HUES6 (cell line): ENCODE measurements at regions not wholly inside any gene's neighbourhood (a gene's known extent, or its start where the extent isn't known, plus 50 kb on each side); places are given as distances from the start of the nearest gene placed in this dataset.
"Not testable (repeated sequence)": the region's sequence is repeated elsewhere in the genome, so short reads cannot be mapped to it uniquely, and the experiment has no call there.

ENCODE experiments used
- H3K27ac ChIP-seq: 2 replicates; pipeline ENCODE4 v1.7.0; 2013; ENCODE audit warnings: low read depth, mild to moderate bottlenecking, low read length, inconsistent platforms
- H3K27me3 ChIP-seq: 2 replicates; pipeline ENCODE4 v1.6.1; 2013; ENCODE audit warnings: low read length; ENCODE audit not compliant: control insufficient read depth, insufficient read depth
- H3K36me3 ChIP-seq: 2 replicates; pipeline ENCODE4 v1.6.1; 2013; ENCODE audit warnings: low read length; ENCODE audit not compliant: control insufficient read depth, insufficient read depth
- H3K4me1 ChIP-seq: 2 replicates; pipeline ENCODE4 v1.6.1; 2013; ENCODE audit warnings: low read length; ENCODE audit not compliant: control insufficient read depth, insufficient read depth
- H3K4me3 ChIP-seq: 2 replicates; pipeline ENCODE4 v1.5.1; 2013; ENCODE audit warnings: low read depth, low read length
- H3K9ac ChIP-seq: one replicate; pipeline ENCODE4 v1.6.1; 2013; ENCODE audit warnings: mild to moderate bottlenecking, low read length
- H3K9me3 ChIP-seq: 2 replicates; pipeline ENCODE4 v1.6.1; 2013; ENCODE audit warnings: low read depth, low read length; ENCODE audit not compliant: control insufficient read depth, insufficient read depth

DNA sequence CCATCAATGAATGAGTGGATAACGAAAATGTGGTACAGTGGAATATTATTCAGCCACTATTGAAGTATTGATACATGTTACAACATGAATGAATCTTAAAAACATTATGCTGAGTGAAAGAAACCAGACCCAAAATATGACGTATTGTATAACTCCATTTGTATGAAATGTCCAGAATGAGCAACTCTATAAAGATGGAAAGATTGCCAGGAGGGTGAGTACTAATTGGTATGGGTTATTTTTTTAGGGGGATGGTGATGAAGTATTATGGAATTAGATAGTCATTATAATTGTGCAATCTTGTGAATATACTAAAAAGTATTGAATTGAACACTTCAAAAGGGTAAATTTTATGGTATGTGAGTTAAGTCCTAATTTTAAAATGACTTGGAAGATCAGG is 278.6 kb downstream of the SIPA1L2 start:
- H3K9ac ChIP-seq = no peak overlapping the region
- H3K9me3 ChIP-seq = no peaks in the 10 kb centered on the region
- no peaks in the 10 kb centered on the region for H3K36me3 ChIP-seq
- no peaks in the 10 kb centered on the region for H3K4me1 ChIP-seq
- no peak overlapping the region for H3K4me3 ChIP-seq
- H3K27me3 ChIP-seq = no peaks in the 10 kb centered on the region
- no peak overlapping the region for H3K27ac ChIP-seq

GRCh38 chr1:232346844-232347243 is 283.1 kb downstream of the SIPA1L2 start:
- Histone ChIP-seq H3K9ac (no peak overlapping the region), H3K36me3 (no peaks in the 10 kb centered on the region), H3K27me3 (no peaks in the 10 kb centered on the region), H3K27ac (no peak overlapping the region), H3K9me3 (peaks cover 10% of the 10 kb centered on the region), H3K4me1 (no peaks in the 10 kb centered on the region), H3K4me3 (no peak overlapping the region)

DNA sequence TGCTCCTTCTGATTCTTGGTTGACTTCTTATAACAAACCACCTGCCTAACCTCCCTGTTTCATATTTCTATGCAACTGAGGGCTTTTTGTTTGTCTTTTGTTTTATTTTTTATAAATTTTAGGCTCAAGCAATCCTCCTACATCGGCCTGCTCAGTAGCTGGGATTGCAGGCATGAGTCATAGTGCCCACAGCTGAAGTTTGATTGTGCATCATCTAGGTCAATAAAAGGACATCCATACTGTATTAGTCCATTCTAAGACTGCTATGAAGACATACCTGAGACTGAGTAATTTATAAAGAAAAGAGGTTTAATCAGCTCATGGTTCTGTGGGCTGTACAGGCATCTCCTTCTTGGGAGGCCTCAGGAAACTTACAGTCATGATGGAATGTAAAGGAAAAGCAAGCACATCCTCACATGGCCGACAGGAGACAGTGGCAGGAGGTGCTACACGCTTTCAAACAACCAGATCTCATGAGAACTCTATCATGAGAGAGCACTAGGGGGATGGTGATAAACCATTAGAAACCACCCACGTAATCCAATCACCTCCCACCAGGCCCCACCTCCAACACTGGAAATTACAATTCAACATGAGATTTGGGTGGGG is 285.0 kb downstream of the SIPA1L2 start:
- H3K36me3 ChIP-seq = no peaks in the 10 kb centered on the region
- no peak overlapping the region for H3K4me3 ChIP-seq

DNA sequence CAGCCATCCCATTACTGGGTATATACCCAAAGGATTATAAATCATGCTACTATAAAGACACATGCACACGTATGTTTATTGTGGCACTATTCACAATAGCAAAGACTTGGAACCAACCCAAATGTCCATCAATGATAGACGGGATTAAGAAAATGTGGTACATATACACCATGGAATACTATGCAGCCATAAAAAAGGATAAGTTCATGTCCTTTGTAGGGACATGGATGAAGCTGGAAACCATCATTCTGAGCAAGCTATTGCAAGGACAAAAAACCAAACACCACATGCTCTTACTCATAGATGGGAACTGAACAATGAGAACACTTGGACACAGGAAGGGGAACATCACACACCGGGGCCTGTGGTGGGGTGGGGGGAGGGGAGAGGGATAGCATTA is 285.7 kb downstream of the SIPA1L2 start:
- not testable (repeated sequence) for H3K36me3 ChIP-seq, H3K4me1 ChIP-seq, H3K27ac ChIP-seq, H3K4me3 ChIP-seq, H3K9me3 ChIP-seq, H3K27me3 ChIP-seq, H3K9ac ChIP-seq

More for the DNA sequence above, 285.0 kb downstream of the SIPA1L2 start:
- Histone ChIP-seq H3K4me1 (no peaks in the 10 kb centered on the region), H3K27ac (no peak overlapping the region), H3K9ac (no peak overlapping the region), H3K9me3 (peaks cover 10% of the 10 kb centered on the region), H3K27me3 (0 out of 2 replicates have a peak, but pooled peaks cover 5% of the 10 kb centered on the region)

DNA sequence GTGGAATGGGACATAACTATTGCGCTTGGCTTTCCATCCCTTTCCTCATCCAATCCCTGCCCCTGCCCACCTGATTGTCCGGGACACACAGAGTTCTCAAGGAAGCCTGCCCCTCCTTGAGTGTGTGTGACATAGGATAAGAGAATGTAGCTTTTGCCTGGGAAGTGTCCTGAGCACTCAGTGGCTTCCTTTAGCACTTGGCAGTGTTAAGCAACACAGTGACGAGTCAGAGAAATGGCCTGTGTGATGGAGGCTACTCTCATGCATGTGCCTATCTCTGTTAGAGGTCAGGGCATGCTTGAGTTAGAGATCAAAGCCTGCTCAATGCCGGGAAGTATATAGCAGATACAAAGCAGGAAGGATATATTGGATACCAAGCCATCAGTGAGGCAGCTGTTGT is 289.5 kb downstream of the SIPA1L2 start:
- no peak overlapping the region for H3K27ac ChIP-seq
- peaks cover 7% of the 10 kb centered on the region for H3K9me3 ChIP-seq
- no peaks in the 10 kb centered on the region for H3K36me3 ChIP-seq
- H3K4me3 ChIP-seq = no peak overlapping the region
- H3K9ac ChIP-seq = no peak overlapping the region
- 0 out of 2 replicates have a peak, but pooled peaks cover 12% of the 10 kb centered on the region for H3K27me3 ChIP-seq
- no peaks in the 10 kb centered on the region for H3K4me1 ChIP-seq

- Histone ChIP-seq H3K36me3 (no peaks in the 10 kb centered on the region), H3K27ac (no peak overlapping the region), H3K4me3 (no peak overlapping the region), H3K9me3 (no peaks in the 10 kb centered on the region), H3K9ac (no peak overlapping the region), H3K4me1 (no peaks in the 10 kb centered on the region), H3K27me3 (0 out of 2 replicates have a peak, but pooled peaks cover 12% of the 10 kb centered on the region)
Observed at GRCh38 chr1:232339073-232339472, 290.9 kb downstream of the SIPA1L2 start.

GRCh38 chr1:232335741-232336293 is 294.1 kb downstream of the SIPA1L2 start:
- H3K36me3 ChIP-seq = no peaks in the 10 kb centered on the region
- no peak overlapping the region for H3K9ac ChIP-seq
- 0 out of 2 replicates have a peak, but pooled peaks cover 12% of the 10 kb centered on the region for H3K27me3 ChIP-seq
- H3K4me1 ChIP-seq = no peaks in the 10 kb centered on the region
- H3K4me3 ChIP-seq = no peak overlapping the region
- H3K9me3 ChIP-seq = peaks cover 9% of the 10 kb centered on the region
- no peak overlapping the region for H3K27ac ChIP-seq

DNA sequence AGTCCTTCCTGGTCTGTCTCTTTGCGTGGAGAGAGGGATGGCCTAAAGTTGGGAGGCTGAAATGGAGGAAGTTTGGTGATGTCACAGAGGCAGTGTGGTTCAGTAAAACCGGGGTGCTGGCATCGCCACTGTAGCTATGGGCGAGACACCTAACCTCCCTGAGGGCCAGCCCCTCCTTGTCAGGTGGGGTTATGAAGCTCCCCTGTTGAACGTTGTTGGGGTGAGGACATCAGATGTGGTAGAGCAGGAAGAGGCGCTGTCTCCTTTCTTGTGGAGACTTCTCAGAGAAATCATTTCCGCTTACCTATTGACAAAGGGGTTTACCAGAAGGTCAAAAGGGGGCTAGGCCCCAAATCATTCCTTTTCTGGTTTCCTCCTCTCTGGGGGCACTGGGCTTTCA is 294.7 kb downstream of the SIPA1L2 start:
- no peak overlapping the region for H3K9ac ChIP-seq
- H3K27ac ChIP-seq = no peak overlapping the region
- 0 out of 2 replicates have a peak, but pooled peaks cover 8% of the 10 kb centered on the region for H3K27me3 ChIP-seq
- H3K4me3 ChIP-seq = no peak overlapping the region
- peaks cover 13% of the 10 kb centered on the region for H3K9me3 ChIP-seq
- no peaks in the 10 kb centered on the region for H3K4me1 ChIP-seq
- H3K36me3 ChIP-seq = no peaks in the 10 kb centered on the region

- Histone ChIP-seq H3K27ac (no peak overlapping the region), H3K9me3 (peaks cover 18% of the 10 kb centered on the region)
Observed at GRCh38 chr1:232334811-232335210, 295.1 kb downstream of the SIPA1L2 start.

DNA sequence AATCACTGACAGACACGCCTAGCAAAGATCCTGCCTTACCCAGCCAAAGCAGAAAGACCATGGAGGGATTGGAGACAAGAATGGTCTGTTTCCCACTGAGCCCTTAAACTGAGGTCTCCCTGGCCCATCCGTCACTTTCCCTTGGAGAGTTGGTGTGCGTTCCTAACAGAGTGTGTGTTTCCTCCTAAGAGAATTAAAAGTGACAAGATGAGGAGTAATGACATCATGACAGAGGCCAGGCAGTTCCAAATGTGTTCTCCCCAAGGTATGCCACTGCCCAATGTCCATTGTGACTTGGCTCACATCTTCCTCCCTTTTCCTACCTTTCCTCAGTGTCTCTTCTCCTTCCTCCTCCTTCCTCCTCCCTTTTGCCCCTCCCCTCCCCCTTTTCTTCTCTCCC is 295.7 kb downstream of the SIPA1L2 start:
- no peaks in the 10 kb centered on the region for H3K36me3 ChIP-seq
- no peaks in the 10 kb centered on the region for H3K4me1 ChIP-seq
- H3K27ac ChIP-seq = no peak overlapping the region
- H3K9ac ChIP-seq = no peak overlapping the region
- 0 out of 2 replicates have a peak, but pooled peaks cover 7% of the 10 kb centered on the region for H3K27me3 ChIP-seq
- H3K4me3 ChIP-seq = no peak overlapping the region
- peaks cover 18% of the 10 kb centered on the region for H3K9me3 ChIP-seq

More at GRCh38 chr1:232334811-232335210, 295.1 kb downstream of the SIPA1L2 start:
- Histone ChIP-seq H3K4me1 (no peaks in the 10 kb centered on the region), H3K9ac (no peak overlapping the region), H3K36me3 (no peaks in the 10 kb centered on the region), H3K4me3 (no peak overlapping the region), H3K27me3 (0 out of 2 replicates have a peak, but pooled peaks cover 7% of the 10 kb centered on the region)

- Histone ChIP-seq H3K27ac (no peak overlapping the region), H3K4me1 (no peaks in the 10 kb centered on the region), H3K9me3 (peaks cover 18% of the 10 kb centered on the region), H3K27me3 (0 out of 2 replicates have a peak, but pooled peaks cover 4% of the 10 kb centered on the region), H3K9ac (no peak overlapping the region), H3K36me3 (no peaks in the 10 kb centered on the region), H3K4me3 (no peak overlapping the region)
Observed at GRCh38 chr1:232333419-232333767, 296.5 kb downstream of the SIPA1L2 start.
